NOMO-1 treated with dmso at 0.1 percent for 144 hours (cell line): ENCODE measurements at regions not wholly inside any gene's neighbourhood (a gene's known extent, or its start where the extent isn't known, plus 50 kb on each side); places are given as distances from the start of the nearest gene placed in this dataset.
A peak's percentile ranks its signal among the peaks of the same experiment; 100 is the strongest.
"Not testable (repeated sequence)": the region's sequence is repeated elsewhere in the genome, so short reads cannot be mapped to it uniquely, and the experiment has no call there.

Source experiments
- DNase-seq: peaks from one replicate; lab custom pipeline; 2025; ENCODE audit not compliant: unreplicated experiment; lab: John Stamatoyannopoulos, UW

DNA sequence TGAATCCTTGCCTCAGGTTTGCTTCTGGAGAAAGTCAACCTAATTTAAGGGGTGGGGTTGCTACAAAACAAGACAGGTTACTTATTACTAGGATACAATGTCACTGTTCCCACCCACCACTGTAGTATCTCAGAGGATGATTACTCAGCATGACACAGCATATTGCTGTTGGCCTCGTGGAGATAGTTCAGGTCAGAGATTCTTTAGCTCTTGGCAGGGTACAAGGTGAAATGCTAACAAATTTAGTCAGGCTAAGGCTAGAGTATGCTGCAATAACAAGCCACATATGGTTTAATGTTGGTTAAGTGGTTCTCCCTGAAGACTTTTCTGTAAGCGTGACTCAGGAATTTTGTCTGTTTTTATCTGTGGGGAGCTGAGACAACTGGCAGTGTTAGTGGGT, 161.8 kb downstream of the EDEM1 start:
- DNase-seq, result no peak

DNA sequence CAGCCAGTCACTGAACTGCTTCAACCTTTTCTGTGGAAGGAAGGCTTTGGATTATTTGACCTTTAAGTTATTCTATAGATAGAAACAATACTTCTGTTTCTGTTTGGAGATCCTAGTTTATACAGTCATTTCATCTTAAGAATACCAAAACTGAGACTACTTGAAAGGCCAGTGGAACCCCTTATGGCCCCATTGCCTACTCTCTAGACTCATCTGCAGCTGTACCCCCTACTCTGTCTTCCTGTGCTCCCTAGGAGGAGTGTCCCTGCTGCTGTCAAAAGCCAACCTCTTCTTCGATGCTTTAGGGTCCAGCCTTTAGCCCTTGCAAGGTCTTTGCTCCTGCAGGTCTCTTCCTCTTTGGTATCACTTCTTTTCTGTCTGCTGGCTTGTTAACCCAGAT, 169.6 kb downstream of the EDEM1 start:
- DNase-seq, result no peak

DNA sequence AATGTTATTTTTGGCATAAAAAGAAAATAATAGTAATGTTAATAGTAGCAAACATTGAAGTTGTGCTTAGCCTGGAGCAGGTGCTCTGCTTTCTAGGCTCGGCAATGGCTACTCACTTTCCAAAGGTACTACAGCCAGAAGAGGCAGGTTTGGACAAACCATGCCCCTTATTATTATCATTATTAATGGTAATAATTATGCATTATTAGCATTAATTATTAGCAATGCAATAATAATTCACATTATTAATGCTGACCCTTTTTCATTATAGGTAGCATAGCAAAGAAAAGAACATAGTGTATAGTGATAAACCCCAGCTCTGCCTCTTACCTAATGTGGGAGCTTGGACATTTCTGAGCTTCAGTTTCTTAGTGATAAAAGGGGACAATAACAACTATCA, 171.4 kb downstream of the EDEM1 start:
- DNase-seq, result no peak

DNA sequence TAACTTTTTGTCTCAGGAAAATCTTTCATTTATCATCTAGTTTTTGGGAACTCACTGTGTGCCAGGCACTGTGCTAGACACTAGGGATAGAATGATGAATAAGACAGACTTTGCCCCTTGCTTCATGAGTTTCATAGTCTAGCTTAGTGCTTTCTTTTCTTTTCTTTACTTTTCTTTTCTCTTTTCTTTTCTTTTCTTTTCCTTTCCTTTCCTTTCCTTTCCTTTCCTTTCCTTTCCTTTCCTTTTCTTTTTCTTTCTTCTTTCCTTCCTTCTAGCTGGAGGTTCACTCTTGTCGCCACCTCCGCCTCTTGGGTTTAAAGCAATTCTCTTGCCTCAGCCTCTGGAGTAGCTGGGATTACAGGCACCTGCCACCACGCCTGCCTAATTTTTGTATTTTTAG, 172.9 kb downstream of the EDEM1 start:
- DNase-seq, result no peak

DNA sequence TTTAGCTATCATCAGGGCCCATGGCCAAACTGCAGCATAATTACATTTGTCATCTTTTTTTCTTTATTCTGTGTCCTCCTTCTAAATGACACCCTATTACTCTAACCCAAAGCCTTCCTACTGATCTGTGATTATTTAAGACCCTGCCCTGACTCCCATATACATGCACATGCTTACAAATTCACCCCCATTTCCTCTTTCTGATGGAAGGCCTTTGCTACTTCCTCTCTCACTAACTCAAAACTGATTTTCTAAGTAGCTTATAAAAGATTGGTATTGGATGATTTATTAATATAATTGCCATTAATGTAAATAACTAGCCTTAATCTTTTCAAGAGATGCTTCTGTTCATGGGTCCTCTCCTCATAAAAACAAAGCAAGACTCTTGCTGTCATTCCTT, 179.2 kb downstream of the EDEM1 start:
- DNase-seq, result no peak

DNA sequence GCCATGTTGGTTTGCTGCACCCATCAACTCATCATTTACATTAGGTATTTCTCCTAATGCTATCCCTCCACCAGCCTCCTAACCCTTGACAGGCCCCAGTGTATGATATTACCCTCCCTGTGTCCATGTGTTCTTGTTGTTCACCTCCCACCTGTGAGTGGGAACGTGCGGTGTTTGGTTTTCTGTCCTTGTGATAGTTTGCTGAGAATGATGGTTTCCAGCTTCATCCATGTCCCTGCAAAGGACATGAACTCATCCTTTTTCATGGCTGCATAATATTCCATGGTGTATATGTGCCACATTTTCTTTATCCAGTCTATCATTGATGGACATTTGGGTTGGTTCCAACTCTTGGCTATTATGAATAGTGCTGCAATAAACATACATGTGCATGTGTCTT, 184.0 kb downstream of the EDEM1 start:
- not testable (repeated sequence) for DNase-seq

DNA sequence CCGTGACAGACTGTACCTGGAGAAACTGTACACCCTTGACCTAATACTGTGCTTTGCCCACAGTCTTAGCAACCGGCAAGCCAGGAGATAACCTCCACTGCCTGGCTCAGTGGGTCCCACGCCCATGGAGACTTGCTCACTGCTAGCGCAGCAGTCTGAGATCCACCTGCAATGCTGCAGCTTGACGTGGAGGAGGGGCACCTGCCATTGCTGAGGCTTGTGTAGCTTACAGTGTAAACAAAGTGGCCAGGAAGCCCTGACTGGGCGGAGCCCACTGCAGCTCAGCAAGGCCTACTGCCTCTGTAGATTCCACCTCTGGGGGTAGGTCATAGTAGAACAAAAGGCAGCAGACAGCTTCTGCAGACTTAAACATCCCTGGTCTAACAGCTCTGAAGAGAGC, 189.3 kb downstream of the EDEM1 start:
- no peak for DNase-seq

DNA sequence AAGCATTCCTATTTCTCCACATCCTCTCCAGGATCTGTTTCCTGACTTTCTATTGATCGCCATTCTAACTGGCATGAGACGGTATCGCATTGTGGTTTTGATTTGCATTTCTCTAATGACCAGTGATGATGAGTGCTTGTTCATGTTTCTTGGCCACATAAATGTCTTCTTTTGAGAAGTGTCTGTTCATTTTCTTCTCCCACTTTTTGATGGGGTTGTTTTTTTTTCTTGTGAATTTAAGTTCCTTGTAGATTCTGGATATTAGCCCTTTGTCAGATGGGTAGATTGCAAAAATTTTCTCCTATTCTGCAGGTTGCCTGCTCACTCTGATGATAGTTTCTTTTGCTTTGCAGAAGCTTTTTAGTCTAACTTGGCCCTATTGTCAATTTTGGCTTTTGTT, 191.8 kb downstream of the EDEM1 start:
- not testable (repeated sequence) for DNase-seq

DNA sequence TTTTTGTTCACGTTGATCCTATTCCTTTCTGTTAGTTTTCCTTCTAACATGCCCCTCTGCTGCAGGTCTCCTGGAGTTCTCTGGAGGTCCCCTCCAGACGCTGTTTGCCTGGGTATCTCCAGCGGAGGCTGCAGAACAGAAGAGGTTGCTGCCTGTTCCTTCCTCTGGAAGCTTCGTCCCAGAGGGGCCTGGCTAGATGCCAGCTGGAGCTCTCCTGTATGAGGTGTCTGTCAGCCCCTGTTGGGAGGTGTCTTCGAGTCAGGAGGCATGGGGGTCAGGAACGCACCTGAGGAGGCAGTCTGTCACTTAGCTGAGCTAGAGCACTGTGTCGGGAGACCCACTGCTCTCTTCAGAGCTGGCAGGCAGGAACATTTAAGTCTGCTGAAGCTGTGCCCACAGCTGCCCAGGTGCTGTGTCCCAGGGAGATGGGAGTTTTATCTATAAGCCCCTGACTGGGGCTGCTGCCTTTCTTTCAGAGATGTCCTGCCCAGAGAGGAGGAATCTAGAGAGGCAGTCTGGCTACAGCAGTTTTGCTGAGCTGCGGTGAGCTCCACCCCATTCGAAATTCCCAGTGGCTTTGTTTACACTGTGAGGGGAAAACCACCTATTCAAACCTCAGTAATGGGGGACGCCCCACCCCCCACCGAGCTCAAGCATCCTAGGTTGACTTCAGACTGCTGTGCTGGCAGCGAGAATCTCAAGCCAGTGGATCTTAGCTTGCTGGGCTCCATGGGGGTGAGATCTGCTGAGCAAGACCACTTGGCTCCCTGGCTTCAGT, 196.2 kb downstream of the EDEM1 start:
- DNase-seq, result not testable (repeated sequence)

DNA sequence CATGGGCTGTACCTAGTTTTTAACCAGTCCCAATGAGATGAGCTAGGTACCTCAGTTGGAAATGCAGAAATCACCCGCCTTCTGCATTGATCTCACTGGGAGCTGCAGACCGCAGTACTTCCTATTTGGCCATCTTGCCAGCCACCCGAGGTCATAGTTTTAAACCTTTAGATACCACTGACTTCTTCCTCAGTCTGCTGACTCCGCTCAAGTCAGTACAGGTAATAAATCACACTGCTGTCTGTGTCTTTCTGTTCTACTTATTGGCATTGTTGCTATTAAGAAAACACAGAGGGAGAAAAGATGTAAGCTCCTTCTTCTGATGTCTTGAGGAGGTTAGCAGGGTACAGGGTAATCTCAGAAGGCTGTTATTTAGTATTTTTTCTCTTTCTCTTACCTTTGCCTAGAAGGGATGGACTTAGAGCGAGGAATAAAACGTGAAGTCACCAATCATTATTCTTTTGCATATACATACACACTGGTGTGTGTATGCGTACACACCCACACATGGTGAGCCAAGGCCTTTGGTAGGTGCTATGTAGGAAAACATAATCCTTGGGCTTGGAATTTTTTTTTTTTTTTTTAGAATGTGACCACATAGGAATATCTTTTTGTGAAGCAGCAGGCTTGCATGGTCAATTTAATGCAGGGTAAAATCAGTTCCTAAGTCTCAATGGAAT, 197.2 kb downstream of the EDEM1 start:
- DNase-seq, result peak; percentile 84

DNA sequence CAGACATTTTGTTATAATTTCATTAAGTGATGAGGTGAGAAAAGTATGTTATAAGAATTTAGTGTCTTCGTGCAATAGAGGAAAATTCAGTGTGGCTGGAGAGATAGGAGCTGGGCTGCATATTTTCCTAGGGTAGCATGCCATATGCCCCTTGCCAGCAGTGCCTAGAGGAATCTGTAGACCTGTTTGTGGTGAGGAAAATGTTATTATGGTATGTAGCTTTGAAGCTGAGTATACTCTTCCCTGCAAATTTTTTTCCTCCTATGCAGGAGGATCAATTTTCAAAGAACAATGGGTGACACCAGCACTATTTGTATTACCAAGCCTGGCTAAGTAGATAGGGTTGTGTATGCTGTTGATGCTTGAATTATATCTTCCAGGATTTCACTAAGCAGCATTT, 200.6 kb downstream of the EDEM1 start:
- no peak for DNase-seq

DNA sequence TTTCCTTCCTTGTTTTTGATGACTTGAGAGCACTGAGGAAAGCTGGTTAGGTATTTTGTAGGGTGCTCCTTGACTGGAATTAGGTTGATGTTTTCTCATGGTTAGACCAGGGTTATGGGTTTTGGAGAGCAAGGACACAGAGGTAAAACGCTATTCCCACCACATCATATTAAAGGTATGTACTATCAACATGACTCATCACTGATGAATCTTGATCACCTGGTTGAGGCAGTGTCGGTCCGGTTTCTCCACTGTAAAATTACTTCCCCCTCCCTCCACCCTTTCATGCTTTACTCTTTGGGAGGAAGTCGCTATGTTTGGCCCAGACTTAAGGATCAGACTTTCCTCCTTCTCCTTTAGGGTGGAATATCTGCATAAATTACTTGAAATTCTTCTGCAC, 201.6 kb downstream of the EDEM1 start:
- no peak for DNase-seq

DNA sequence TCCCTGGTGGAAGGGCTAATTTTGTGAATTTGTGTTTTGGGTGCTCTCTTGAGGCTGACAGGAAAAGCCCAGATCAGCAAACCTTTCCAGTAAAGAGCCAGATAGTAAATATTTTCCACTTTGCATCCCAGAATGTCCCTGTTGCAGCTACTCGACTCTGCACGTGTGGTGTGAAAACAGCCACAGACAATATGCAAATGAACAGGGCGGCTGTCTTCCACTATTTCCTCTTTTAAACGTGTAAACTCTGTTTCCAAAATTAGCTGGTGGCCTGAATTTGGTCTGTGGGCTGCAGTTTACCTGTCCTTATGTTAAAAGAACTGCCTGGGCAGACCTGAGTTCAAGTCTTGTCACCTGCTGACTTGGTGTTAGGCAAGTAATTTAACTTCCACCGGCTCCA, 202.7 kb downstream of the EDEM1 start:
- DNase-seq, result no peak

DNA sequence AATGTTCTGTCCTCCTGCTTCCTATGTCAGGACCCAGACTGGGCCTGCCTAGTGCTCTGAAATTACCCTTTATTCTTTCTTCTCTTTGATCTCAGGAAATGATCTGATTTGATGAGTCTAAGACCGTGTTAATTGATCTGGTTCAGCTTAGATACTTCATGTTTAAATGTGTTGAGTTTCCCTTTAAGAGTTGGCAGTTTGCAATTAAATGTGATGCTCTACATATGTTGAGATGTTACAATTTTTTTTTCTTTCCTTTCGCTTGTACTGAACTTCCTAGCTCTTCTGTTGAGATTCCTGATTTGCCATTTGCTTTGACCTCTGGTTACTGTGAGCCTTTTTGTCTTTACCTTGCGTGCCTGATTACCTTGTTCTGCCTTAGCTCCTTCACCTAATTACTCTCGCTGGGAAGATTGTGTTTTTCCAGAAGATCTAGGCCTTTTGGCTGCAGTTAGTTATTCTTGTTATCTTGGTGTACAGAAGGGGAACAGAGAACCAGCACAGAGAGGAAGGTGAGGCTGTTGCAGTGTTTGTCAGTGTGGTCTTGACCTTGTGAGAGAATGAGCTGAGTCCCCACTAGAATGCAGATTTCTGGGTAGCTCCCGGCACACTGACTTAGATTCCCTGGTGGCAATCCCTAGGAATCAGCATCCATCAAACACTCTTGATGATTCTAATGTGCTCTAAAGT, 203.6 kb downstream of the EDEM1 start:
- DNase-seq, result no peak

DNA sequence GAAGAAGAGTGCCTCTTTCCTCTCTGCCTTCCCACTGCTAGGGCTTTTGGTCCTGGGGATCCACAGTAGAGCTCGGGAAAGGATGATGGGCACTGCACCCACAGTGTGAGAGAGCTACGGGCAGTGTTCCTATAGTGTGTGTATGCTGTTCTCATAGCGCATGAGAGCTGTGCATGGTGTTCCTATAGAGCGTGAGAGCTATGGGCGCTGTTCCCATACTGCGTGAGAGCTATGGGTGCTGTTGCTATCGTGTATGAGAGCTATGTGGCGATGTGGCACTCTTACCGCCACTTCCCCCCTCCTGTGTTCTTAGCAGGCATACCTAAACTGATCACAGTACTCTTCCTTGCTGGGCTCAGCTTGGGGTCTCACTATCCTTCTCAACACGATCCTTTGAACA, 213.5 kb downstream of the EDEM1 start:
- DNase-seq, result no peak

DNA sequence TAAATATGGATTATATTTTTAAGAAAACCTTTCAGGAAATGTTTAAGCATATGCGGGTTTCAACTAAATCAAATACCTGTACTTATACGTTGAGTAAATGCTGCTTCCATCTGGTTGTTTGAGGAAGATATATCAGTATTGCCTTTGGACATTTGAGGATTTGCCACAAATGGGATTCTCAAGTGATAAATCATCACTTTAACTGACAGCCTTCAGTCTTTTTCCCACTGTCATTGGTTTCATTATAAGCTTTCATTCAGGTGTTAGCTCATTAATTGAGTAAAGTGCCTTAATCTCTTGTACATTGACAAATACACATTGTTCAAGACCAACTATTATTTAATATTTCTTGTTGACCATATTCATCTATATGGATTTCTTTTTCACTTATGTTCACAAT, 217.2 kb downstream of the EDEM1 start:
- DNase-seq, result no peak

DNA sequence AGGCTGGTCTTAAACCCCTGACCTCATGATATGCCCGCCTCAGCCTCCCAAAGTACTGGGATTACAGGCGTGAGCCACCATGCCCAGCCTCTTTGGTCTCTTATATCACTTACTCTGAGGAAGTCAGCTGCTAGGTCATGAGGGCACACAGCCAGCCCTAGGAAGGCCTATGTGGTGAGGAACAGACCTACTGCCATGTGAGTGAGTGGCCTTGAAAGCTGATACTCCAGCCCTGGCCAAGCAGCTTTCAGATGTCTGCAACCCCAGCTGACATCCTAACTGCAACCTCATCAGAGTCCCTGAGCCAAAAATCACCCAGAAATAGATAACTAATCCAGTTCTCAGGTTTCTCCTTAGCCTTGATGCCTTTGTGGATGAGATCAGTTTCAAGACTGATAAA, 224.3 kb downstream of the EDEM1 start:
- no peak for DNase-seq

DNA sequence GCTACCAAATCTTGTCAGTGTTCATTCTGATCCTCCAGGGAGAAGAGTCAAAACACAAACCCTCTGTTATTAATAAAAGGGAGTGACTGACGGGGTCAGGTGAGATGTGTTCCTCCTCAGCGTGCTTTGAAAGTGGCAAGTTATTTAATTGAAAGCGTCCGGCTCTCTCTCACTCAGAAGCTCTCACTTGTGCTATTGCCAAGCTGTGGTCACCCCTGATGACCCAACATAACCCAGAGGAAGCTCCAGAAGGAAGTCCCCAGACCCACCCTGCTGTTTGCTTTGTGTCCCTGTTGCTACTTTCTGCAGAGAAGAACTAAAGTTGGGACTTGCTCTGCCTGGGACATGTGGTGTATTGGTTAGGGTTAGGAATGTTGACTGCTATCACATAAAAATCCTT, 235.6 kb downstream of the EDEM1 start:
- DNase-seq, result no peak

DNA sequence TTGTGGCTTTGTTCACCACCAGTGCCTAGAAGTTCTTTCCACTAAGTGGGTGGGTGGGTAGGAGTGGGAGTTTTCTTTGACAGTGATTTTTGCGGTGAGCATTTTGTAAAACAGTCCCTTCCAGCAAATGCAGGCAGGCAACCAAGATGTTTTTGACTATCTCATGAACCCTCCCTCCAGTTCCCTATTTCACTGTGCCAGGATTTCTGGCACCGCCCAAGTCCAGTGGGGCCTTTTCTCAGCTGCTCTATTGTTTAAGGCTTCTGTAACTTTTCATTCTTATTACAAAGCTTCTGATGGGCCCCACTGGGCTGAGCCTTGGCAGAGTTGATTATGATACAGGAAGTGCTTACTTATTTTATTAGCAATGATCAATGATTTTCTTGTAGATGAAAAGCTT, 236.0 kb downstream of the EDEM1 start:
- DNase-seq, result peak; percentile 11

DNA sequence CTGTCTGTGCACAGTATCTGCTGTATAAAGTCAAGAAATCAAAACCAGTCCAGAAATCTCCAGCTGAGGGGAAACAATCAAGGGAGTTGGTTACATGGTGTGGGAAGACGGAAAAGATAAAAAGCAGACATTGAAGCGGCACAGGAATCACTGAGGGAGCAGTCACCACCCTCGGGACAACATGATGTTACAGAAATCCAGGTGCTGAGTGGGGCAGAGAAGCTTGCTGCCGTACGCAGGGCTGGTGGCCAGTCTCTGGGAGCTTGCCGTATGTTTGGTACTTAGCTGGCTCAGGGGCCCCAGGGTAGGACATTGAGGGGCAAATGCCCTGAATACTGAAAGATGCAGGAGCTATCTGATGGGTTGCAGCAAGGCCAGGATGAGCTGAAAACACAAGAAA, 237.9 kb downstream of the EDEM1 start:
- DNase-seq, result no peak

DNA sequence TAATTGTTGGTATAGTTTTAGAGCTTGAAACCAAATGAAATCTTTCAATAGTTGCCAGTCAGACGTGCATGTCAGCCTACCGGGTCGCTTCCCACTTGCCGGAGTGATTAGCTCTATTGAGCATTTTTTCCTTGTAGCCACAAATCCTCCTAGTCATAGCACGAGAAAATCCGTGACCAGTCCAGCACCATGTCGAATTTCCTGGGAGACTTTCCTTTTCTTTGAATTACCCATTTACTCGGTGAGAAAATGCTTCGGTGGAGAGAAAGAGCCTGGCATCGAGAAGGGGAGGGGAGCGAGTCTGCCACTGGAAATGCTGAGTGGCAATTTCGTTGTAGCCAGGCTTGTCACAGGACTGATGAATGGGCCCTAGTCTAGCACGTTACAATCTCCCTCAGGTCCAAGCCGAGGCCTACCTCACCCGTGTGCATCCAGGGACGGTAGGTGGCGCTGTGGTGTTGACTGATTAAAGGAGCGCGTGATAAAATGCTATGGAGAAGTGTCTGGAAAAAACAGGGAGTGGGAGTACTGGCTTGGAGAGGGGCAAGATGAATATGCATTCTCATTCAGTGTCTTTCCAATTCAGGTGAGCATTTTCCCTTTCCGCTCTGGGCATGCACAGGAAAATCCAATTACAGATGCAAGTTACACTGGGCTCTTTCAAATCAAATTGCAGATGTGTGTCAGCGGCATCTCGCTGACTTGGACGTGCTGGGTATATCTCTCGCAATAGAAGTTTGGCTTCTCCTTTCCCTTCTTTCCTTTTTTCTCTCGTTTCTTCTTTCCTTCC, 238.8 kb downstream of the EDEM1 start:
- DNase-seq, result peak; percentile 76
